Endothelial cell of umbilical vein (primary cell): ENCODE measurements at regions not wholly inside any gene's neighbourhood (a gene's known extent, or its start where the extent isn't known, plus 50 kb on each side); places are given as distances from the start of the nearest gene placed in this dataset.

ENCODE experiments used
- BruUV-seq: library from RNA; stranded (reverse); fragments of 400-500 nt; replicated peaks from 2 replicates; lab custom pipeline; 2021; lab: Mats Ljungman, UMichigan
- CTCF ChIA-PET: fragments of 300-600, 350-600 bp; sonication (Branson Sonifier 250); formaldehyde crosslinking; loops from one replicate; lab custom pipeline; 2021; ENCODE audit warnings: antibody characterized with exemption, inconsistent platforms; lab: Charles Lee
- POLR2A ChIA-PET: fragments of 300-600, 350-600 bp; sonication (Branson Sonifier 250); formaldehyde crosslinking; loops from one replicate; lab custom pipeline; 2021; ENCODE audit warnings: antibody characterized with exemption, inconsistent platforms; lab: Charles Lee
- DNase-seq: peaks from one replicate; pipeline ENCODE4 v3.0.0-alpha.2; 2011; ENCODE audit warnings: low read depth, low spot score
- FAIRE-seq: peaks from 2 replicates; lab custom pipeline; 2011; peaks lifted over from hg19 to GRCh38; lab: Jason Lieb, UNC
- H2AFZ ChIP-seq: 2 replicates; pipeline ENCODE4 v1.6.0; 2012; ENCODE audit warnings: low read depth, low read length, control low read depth, inconsistent platforms
- H3K27ac ChIP-seq: 2 replicates; pipeline ENCODE4 v1.5.1; 2011; ENCODE audit warnings: low read depth, mild to moderate bottlenecking, control low read depth, low read length, moderate library complexity; ENCODE audit not compliant: insufficient read depth
- H3K27me3 ChIP-seq, 2 experiments: 2 replicates each; pipeline versions ENCODE4 v1.6.0 to v1.6.1; 2011; ENCODE audit warnings: low read length in 2 of 2, mixed read lengths in 1 of 2; ENCODE audit not compliant: control insufficient read depth in 2 of 2, insufficient read depth in 2 of 2
- H3K36me3 ChIP-seq, 2 experiments: 2 replicates in 1 of 2; 3 replicates in 1 of 2; pipeline ENCODE4 v1.5.1; 2011; ENCODE audit warnings: low read length in 2 of 2, mild to moderate bottlenecking in 1 of 2, moderate library complexity in 1 of 2; ENCODE audit not compliant: control insufficient read depth in 2 of 2, insufficient read depth in 2 of 2; ENCODE audit errors: extremely low read depth in 1 of 2
- H3K4me1 ChIP-seq: 3 replicates; pipeline ENCODE4 v1.5.1; 2011; ENCODE audit warnings: mild to moderate bottlenecking, low read length; ENCODE audit not compliant: control insufficient read depth, insufficient read depth; ENCODE audit errors: extremely low read depth
- H3K4me2 ChIP-seq: 2 replicates; pipeline ENCODE4 v1.6.1; 2011; ENCODE audit warnings: low read length, control low read depth, mixed read lengths; ENCODE audit not compliant: insufficient read depth
- H3K4me3 ChIP-seq, 3 experiments: fragments of 200-600 bp in 1 of 3; sonication (generic), shearing (Covaris generic) in 1 of 3; replicated peaks in 1 of 3; 2 replicates each; pipeline ENCODE4 v1.5.1; 2011 to 2016; ENCODE audit warnings: control low read depth in 3 of 3, low read length in 3 of 3, mild to moderate bottlenecking in 2 of 3, inconsistent platforms in 1 of 3, low read depth in 1 of 3, moderate library complexity in 1 of 3; ENCODE audit not compliant: insufficient read depth in 1 of 3
- H3K79me2 ChIP-seq: 2 replicates; pipeline ENCODE4 v1.6.0; 2012; ENCODE audit warnings: low read length, inconsistent platforms; ENCODE audit not compliant: control insufficient read depth, insufficient read depth
- H3K9ac ChIP-seq: replicated peaks from 2 replicates; pipeline ENCODE3; 2011; ENCODE audit warnings: low read length, control low read depth; ENCODE audit not compliant: insufficient read depth; ENCODE audit errors: extremely low read depth
- H3K9me1 ChIP-seq: replicated peaks from 3 replicates; pipeline ENCODE4 v1.6.0; 2011; ENCODE audit warnings: mild to moderate bottlenecking, low read length; ENCODE audit not compliant: control insufficient read depth, insufficient read depth; ENCODE audit errors: extremely low read depth
- H3K9me3 ChIP-seq: replicated peaks from 2 replicates; pipeline ENCODE4 v1.5.1; 2012; ENCODE audit warnings: low read length, inconsistent platforms; ENCODE audit not compliant: control insufficient read depth, insufficient read depth
- H4K20me1 ChIP-seq: replicated peaks from 2 replicates; pipeline ENCODE3; 2011; ENCODE audit warnings: mild to moderate bottlenecking, low read length; ENCODE audit not compliant: control insufficient read depth, insufficient read depth; ENCODE audit errors: extremely low read depth
- CTCF ChIP-seq, 2 donors: IDR thresholded peaks; 1 replicate in 1 of 2; 2 replicates in 1 of 2; pipeline ENCODE4 v1.5.1; 2011; ENCODE audit warnings: low read length in 2 of 2, mild to moderate bottlenecking in 2 of 2, moderate library complexity in 2 of 2, control low read depth in 1 of 2, inconsistent platforms in 1 of 2, low read depth in 1 of 2; ENCODE audit not compliant: insufficient read depth in 1 of 2; ENCODE audit errors: extremely low read depth in 1 of 2
- EZH2 ChIP-seq: IDR thresholded peaks from 2 replicates; pipeline ENCODE4 v1.6.1; 2012; ENCODE audit warnings: borderline replicate concordance, low read depth, mild to moderate bottlenecking, moderate library complexity, low read length, inconsistent platforms; ENCODE audit not compliant: severe bottlenecking
- FOS ChIP-seq: IDR thresholded peaks from 2 replicates; pipeline ENCODE4 v1.6.1; 2011; ENCODE audit warnings: mild to moderate bottlenecking, low read length, moderate library complexity, borderline replicate concordance; ENCODE audit not compliant: insufficient read depth
- GATA2 ChIP-seq: IDR thresholded peaks from 2 replicates; pipeline ENCODE4 v1.7.0; 2011; ENCODE audit warnings: low read depth, mild to moderate bottlenecking, moderate library complexity, mixed read lengths, low read length; ENCODE audit not compliant: insufficient read length, insufficient read depth
- JUN ChIP-seq: IDR thresholded peaks from 2 replicates; pipeline ENCODE4 v1.6.1; 2011; ENCODE audit warnings: borderline replicate concordance, low read depth; ENCODE audit not compliant: insufficient read length, insufficient read depth
- MYC ChIP-seq: IDR thresholded peaks from one replicate; pipeline ENCODE4 v1.6.1; 2011; ENCODE audit warnings: mild to moderate bottlenecking, low read depth, low read length
- POLR2A ChIP-seq: IDR thresholded peaks from 2 replicates; pipeline ENCODE4 v1.6.1; 2012; ENCODE audit warnings: low read depth, mild to moderate bottlenecking, control low read depth, low read length
- POLR2AphosphoS5 ChIP-seq: IDR thresholded peaks from 2 replicates; pipeline ENCODE4 v1.6.1; 2012; ENCODE audit warnings: low read depth, mild to moderate bottlenecking, control low read depth, low read length, moderate library complexity; ENCODE audit not compliant: insufficient read depth
- dilution Hi-C: fragments of 300-500 bp; cut with MboI; formaldehyde crosslinking; loops from one replicate; pipeline ENCODE4 v1.15.0; 2019; ENCODE audit warnings: low sequenced_read_pairs; ENCODE audit not compliant: extremely low pct_ligation_motif_present
- intact Hi-C: fragments of 100-400 bp; cut with micrococcal nuclease; formaldehyde crosslinking; loops from one replicate; pipeline ENCODE4 v1.10.0; 2022
- TF ChIP-seq, protein P1 (sequence below): IDR thresholded peaks from 2 replicates; pipeline ENCODE4 v1.6.1; 2011; ENCODE audit not compliant: insufficient read depth, insufficient read length

DNA sequence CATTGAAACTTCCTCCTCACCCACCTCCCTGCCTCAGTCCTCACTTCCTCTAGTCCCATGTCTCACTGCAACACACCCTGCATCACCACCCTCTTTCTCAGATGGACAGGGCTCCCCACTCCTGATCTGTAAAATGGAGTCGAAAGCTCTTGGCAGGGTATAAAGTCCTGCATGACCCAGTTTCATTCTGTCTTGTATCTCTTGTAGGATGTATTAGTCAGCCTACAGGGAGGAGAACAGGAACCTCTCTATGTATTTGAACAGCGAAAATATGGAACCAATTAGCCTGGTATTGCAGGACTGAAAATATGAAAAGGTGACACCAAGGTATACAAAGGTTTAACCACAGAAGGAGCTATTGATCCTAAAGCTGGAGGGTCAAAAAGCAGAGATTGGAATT, 156.9 kb upstream of the SNX19 start:
- ChIA-PET POLR2A (no interaction called here), CTCF (no interaction called here)
- no peaks in the 10 kb centered on the region for H3K9me1 ChIP-seq
- no peak for FAIRE-seq
- dilution Hi-C loops: loop anchor here (25.0 kb wide), 1 partner anchor 589 kb away; no protein-coding TSS in a partner anchor
- H2AFZ ChIP-seq: no peak overlapping the region
- H3K9ac ChIP-seq: no peak overlapping the region
- no peaks in the 10 kb centered on the region for H3K36me3 ChIP-seq
- no peaks in the 10 kb centered on the region for H3K27me3 ChIP-seq
- H3K27ac ChIP-seq: no peak overlapping the region
- no peaks in the 10 kb centered on the region for H3K4me1 ChIP-seq
- intact Hi-C loops: no loop called here
- no peaks in the 10 kb centered on the region for H3K79me2 ChIP-seq
- H3K4me3 ChIP-seq: no peak overlapping the region
- no peaks in the 10 kb centered on the region for H4K20me1 ChIP-seq
- TF ChIP-seq POLR2AphosphoS5: no peak
- no peak for TF ChIP-seq MYC
- no peak for TF ChIP-seq GATA2
- TF ChIP-seq, protein P1, sequence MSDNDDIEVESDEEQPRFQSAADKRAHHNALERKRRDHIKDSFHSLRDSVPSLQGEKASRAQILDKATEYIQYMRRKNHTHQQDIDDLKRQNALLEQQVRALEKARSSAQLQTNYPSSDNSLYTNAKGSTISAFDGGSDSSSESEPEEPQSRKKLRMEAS: no peak
- TF ChIP-seq EZH2: no peak
- TF ChIP-seq POLR2A: no peak
- TF ChIP-seq CTCF (IDR thresholded peaks at IDR 0.05; ENCODE audit: extremely low read depth in 1 of 2, insufficient read depth in 1 of 2, low read depth in 1 of 2, low read length in 2 of 2): no peak
- no peak for TF ChIP-seq FOS
- TF ChIP-seq JUN: no peak
- no peak overlapping the region for H3K4me2 ChIP-seq
- no peaks in the 10 kb centered on the region for H3K9me3 ChIP-seq
- BruUV-seq: no TSS peak
- no peak for DNase-seq
